Body of pancreas (tissue), 4 donors: ENCODE measurements at regions not wholly inside any gene's neighbourhood (a gene's known extent, or its start where the extent isn't known, plus 50 kb on each side); places are given as distances from the start of the nearest gene placed in this dataset.

ENCODE experiments used
- POLR2A ChIP-seq, 3 donors: fragments of 450-650 bp; IDR thresholded peaks; one replicate each; pipeline ENCODE4 v1.6.1; 2016; ENCODE audit warnings: antibody characterized with exemption in 3 of 3, mild to moderate bottlenecking in 2 of 3
- TF ChIP-seq, protein P1 (sequence below), 7 experiments: fragments of 450-650 bp in 4 of 7; fragments of 200-600 bp in 3 of 7; sonication (generic) in 3 of 7; IDR thresholded peaks; one replicate each; pipeline ENCODE4 v1.5.1; 2016 to 2019; ENCODE audit warnings: antibody characterized with exemption in 7 of 7

DNA sequence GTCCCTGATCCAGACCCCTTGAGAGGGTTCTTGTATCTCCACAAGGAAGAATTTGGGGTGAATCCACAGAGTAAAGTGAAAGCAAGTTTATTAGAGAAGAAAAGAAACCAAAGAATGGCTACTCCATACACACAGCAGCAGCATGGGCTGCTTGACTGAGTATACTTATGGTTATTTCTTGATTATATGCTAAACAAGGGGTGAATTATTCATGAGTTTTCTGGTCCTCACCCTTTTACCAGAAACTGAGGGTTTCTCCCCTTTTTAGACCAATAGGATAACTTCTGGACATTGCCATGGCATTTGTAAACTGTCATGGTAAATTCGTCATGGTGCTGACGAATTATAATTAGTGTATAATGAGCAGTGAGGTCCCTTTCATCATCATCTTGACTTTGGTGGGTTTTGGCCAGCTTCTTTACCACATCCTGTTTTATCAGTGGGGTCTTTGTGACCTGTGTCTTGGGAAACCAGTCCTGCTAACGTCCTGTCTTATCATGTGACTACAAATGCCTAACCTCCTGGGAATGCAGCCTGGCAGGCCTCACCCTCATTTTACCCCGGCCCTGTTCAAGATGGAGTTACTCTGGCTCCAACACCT lies 121.9 kb downstream of the SPTSSA start:
- no peak for TF ChIP-seq POLR2A (IDR thresholded peaks at IDR 0.05)
- TF ChIP-seq, protein P1, sequence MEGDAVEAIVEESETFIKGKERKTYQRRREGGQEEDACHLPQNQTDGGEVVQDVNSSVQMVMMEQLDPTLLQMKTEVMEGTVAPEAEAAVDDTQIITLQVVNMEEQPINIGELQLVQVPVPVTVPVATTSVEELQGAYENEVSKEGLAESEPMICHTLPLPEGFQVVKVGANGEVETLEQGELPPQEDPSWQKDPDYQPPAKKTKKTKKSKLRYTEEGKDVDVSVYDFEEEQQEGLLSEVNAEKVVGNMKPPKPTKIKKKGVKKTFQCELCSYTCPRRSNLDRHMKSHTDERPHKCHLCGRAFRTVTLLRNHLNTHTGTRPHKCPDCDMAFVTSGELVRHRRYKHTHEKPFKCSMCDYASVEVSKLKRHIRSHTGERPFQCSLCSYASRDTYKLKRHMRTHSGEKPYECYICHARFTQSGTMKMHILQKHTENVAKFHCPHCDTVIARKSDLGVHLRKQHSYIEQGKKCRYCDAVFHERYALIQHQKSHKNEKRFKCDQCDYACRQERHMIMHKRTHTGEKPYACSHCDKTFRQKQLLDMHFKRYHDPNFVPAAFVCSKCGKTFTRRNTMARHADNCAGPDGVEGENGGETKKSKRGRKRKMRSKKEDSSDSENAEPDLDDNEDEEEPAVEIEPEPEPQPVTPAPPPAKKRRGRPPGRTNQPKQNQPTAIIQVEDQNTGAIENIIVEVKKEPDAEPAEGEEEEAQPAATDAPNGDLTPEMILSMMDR (IDR thresholded peaks at IDR 0.05) = no peak
